Glutamatergic neuron (in vitro differentiated cells): ENCODE measurements at regions not wholly inside any gene's neighbourhood (a gene's known extent, or its start where the extent isn't known, plus 50 kb on each side); places are given as distances from the start of the nearest gene placed in this dataset.

ENCODE experiments used
- DNase-seq: peaks from one replicate; pipeline ENCODE4 v3.0.0; 2022
- H3K27ac Mint-ChIP-seq: one replicate; pipeline ENCODE4 v1.8.0; 2020; ENCODE audit warnings: mild to moderate bottlenecking, mixed read lengths, inconsistent platforms; ENCODE audit not compliant: unreplicated experiment
- H3K27me3 Mint-ChIP-seq: one replicate; pipeline ENCODE4 v1.8.0; 2020; ENCODE audit warnings: mild to moderate bottlenecking, moderate library complexity, mixed read lengths, inconsistent platforms; ENCODE audit not compliant: unreplicated experiment
- H3K36me3 Mint-ChIP-seq: one replicate; pipeline ENCODE4 v1.8.0; 2020; ENCODE audit warnings: mild to moderate bottlenecking, mixed read lengths, inconsistent platforms; ENCODE audit not compliant: unreplicated experiment
- H3K4me1 Mint-ChIP-seq: one replicate; pipeline ENCODE4 v1.8.0; 2020; ENCODE audit warnings: mild to moderate bottlenecking, low read depth, mixed read lengths, inconsistent platforms; ENCODE audit not compliant: unreplicated experiment
- H3K4me3 Mint-ChIP-seq: one replicate; pipeline ENCODE4 v1.8.0; 2020; ENCODE audit warnings: mild to moderate bottlenecking, mixed read lengths, inconsistent platforms; ENCODE audit not compliant: unreplicated experiment
- H3K9me3 Mint-ChIP-seq: one replicate; pipeline ENCODE4 v1.8.0; 2020; ENCODE audit warnings: mild to moderate bottlenecking, moderate library complexity, mixed read lengths, inconsistent platforms; ENCODE audit not compliant: unreplicated experiment
- TF ChIP-seq, protein P1 (sequence below): fragments of 200-600 bp; sonication (generic); IDR thresholded peaks from one replicate; pipeline ENCODE4 v1.5.0; 2021; ENCODE audit not compliant: partially characterized antibody, unreplicated experiment

DNA sequence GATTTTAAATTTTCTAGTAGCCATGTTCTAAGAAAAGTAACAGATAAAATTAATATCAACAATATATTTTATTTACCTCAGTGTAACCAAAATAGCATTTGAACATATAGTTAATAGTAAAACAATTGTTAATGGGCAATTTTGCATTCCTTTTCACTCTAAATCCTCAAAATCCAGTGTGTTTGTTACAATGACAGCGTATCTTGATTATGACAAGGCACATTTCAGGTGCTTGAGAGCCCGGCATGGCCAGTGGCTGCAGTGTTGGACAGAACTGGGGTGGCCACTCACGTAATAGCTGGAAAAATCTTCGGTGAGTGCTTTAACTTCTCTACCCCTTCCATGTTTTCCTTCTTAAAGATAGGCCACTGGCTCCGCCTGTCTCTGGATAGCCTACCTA lies 248.0 kb upstream of the RREB1 start:
- peaks cover 3% of the 10 kb centered on the region for H3K9me3 Mint-ChIP-seq
- DNase-seq = no peak

DNA sequence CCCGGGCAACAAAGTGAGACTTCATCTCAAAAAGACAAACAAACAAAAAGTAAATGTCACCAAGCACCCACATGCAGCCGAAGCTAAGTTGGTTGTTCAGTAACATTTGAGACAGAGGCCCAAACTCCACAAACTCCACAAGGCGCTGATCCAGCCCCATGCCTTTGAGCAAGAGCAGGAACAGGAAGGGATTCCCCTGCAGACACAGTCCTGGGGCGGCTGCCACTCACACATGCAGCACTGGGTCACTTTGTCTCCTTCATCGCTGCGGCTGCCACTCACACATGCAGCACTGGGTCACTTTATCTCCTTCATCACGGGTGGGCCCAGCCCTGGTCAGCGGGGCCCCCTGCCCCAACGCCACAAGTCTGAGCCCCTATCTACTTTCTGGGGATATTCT lies 246.9 kb upstream of the RREB1 start:
- Mint-ChIP-seq H3K4me1 (no peaks in the 10 kb centered on the region), H3K27ac (no peak overlapping the region), H3K36me3 (peaks cover 4% of the 10 kb centered on the region), H3K9me3 (peaks cover 3% of the 10 kb centered on the region), H3K4me3 (no peak overlapping the region), H3K27me3 (peaks cover 2% of the 10 kb centered on the region)
- no peak for DNase-seq
- TF ChIP-seq, protein P1, sequence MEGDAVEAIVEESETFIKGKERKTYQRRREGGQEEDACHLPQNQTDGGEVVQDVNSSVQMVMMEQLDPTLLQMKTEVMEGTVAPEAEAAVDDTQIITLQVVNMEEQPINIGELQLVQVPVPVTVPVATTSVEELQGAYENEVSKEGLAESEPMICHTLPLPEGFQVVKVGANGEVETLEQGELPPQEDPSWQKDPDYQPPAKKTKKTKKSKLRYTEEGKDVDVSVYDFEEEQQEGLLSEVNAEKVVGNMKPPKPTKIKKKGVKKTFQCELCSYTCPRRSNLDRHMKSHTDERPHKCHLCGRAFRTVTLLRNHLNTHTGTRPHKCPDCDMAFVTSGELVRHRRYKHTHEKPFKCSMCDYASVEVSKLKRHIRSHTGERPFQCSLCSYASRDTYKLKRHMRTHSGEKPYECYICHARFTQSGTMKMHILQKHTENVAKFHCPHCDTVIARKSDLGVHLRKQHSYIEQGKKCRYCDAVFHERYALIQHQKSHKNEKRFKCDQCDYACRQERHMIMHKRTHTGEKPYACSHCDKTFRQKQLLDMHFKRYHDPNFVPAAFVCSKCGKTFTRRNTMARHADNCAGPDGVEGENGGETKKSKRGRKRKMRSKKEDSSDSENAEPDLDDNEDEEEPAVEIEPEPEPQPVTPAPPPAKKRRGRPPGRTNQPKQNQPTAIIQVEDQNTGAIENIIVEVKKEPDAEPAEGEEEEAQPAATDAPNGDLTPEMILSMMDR = no peak

More for the DNA sequence above, 248.0 kb upstream of the RREB1 start:
- Mint-ChIP-seq H3K36me3 (peaks cover 4% of the 10 kb centered on the region), H3K4me1 (no peaks in the 10 kb centered on the region), H3K27ac (no peak overlapping the region), H3K27me3 (peaks cover 2% of the 10 kb centered on the region), H3K4me3 (no peak overlapping the region)
- TF ChIP-seq, protein P1 = no peak

DNA sequence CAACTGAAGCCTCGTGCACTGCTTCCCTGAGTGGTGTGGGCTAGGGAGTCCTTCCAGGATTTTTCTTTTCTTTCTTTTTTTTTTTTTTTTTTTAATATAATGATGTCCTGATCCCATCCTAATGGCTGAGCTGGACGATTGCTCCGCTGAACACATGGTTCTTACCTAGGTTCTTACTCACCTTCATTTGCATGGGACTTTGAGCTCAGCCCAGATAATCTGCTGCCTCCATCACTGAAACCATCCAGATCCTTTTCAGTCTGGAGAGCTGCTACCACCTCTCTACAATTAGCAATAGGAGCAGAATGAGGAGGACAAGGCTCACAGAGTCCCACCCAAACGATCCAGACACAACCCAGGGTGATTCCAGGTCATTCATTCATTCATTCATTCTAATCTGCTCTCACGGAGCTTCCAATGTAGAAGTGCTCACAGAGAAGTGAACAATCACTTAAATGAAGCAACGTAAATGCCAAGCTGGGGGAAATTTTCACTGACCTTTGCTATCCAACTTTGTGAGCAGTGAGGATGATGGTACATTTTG lies 246.3 kb upstream of the RREB1 start:
- Mint-ChIP-seq H3K27me3 (peaks cover 2% of the 10 kb centered on the region), H3K27ac (no peak overlapping the region), H3K9me3 (peaks cover 3% of the 10 kb centered on the region), H3K4me1 (no peaks in the 10 kb centered on the region), H3K4me3 (no peak overlapping the region), H3K36me3 (peaks cover 4% of the 10 kb centered on the region)
- TF ChIP-seq, protein P1 = no peak
- DNase-seq = no peak

DNA sequence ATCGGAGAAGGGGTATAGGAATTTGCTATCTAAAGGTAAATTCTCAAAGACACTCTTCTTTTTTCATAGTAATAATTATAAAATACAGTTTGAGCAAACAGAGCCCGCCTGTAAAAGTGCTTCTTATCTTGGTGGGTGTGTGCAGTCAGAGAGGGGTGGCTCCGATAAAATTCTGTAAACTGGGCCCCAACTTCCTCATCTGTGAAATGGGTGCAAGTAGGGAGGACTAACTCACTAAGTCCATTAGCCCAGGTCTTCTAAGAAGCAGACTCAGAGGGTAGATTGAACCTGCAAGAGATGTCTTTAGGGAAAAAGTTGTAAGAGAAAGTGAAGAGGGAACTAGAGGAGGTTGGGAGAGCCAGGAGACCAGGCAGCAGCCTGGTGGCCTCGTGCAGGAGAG lies 245.8 kb upstream of the RREB1 start:
- peaks cover 2% of the 10 kb centered on the region for H3K27me3 Mint-ChIP-seq
- no peak overlapping the region for H3K27ac Mint-ChIP-seq
- no peaks in the 10 kb centered on the region for H3K4me1 Mint-ChIP-seq
- peaks cover 4% of the 10 kb centered on the region for H3K36me3 Mint-ChIP-seq
- H3K4me3 Mint-ChIP-seq = no peak overlapping the region
- TF ChIP-seq, protein P1 = no peak
- peaks cover 3% of the 10 kb centered on the region for H3K9me3 Mint-ChIP-seq
- no peak for DNase-seq

DNA sequence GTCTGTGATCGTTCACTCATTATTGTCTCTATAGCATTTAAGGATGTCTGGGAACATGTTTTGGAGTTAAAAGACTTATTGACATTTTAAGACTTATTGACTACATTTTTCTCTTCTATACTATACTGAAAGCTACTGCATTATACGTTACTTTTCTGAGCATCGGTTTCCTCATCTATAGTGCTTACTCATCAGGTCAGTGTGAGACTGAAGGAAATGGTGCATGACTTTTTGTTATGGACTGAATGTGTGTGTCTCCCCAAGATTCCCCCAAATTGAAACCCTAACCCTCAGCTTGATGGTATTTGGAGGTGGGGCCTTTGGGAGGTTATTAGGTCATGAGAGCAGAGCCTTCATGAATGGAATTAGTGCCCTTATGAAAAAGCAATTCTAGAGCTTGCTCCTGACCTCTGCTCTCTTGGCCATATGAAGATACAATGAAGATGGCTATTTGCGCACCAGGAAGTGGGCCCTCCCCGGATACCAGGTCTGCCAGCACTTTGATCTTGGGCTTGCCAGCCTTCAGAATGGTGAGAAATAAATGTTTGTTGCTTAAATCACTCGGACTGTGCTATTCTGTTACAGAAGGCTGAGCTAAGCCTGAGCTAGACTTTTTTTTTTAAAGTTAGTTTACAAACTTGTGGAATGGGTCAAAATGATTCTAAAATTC lies 243.7 kb upstream of the RREB1 start:
- peaks cover 4% of the 10 kb centered on the region for H3K36me3 Mint-ChIP-seq
- no peaks in the 10 kb centered on the region for H3K4me1 Mint-ChIP-seq
- no peak for DNase-seq
- no peak overlapping the region for H3K4me3 Mint-ChIP-seq
- TF ChIP-seq, protein P1 = no peak
- H3K27me3 Mint-ChIP-seq = no peaks in the 10 kb centered on the region
- H3K9me3 Mint-ChIP-seq = peaks cover 3% of the 10 kb centered on the region
- no peak overlapping the region for H3K27ac Mint-ChIP-seq
